HepG2 (cell line): ENCODE measurements at regions not wholly inside any gene's neighbourhood (a gene's known extent, or its start where the extent isn't known, plus 50 kb on each side); places are given as distances from the start of the nearest gene placed in this dataset.
A peak's percentile ranks its signal among the peaks of the same experiment; 100 is the strongest.

ENCODE experiments used
- ATAC-seq: fragments of 200-7000 bp; cut with Tn5 transposase; 3 replicates; pipeline ENCODE4 v1.9.1; 2020; ENCODE audit warnings: mild to moderate bottlenecking, moderate library complexity
- BruUV-seq: library from RNA; stranded (reverse); fragments of 400-500 nt; replicated peaks from 2 replicates; lab custom pipeline; 2021; lab: Mats Ljungman, UMichigan
- CTCF ChIA-PET: fragments of 300-600 bp; formaldehyde crosslinking; extraction: SDS; loops from one replicate; lab custom pipeline; 2021; ENCODE audit warnings: low total read pairs, inconsistent platforms, low intra/inter-chr PET ratio; lab: Yijun Ruan, JAX
- POLR2A ChIA-PET: fragments of 350-600 bp; sonication (Branson Sonifier 250); formaldehyde crosslinking; loops from one replicate; lab custom pipeline; 2020; ENCODE audit warnings: antibody characterized with exemption, inconsistent platforms; lab: Yijun Ruan, JAX
- DNase-seq: peaks from one replicate; pipeline ENCODE4 v3.0.0-alpha.2; 2015; ENCODE audit warnings: low spot score
- FAIRE-seq: peaks from 3 replicates; lab custom pipeline; 2011; peaks lifted over from hg19 to GRCh38; lab: Jason Lieb, UNC
- H2AFZ ChIP-seq: one replicate; pipeline ENCODE4 v1.6.1; 2011; ENCODE audit warnings: low read length, inconsistent platforms
- H3K27ac ChIP-seq: fragments of 300-600 bp; 3 replicates; pipeline ENCODE4 v1.8.0; 2011; ENCODE audit warnings: mixed run types, mild to moderate bottlenecking, mixed read lengths, low read length, inconsistent platforms; ENCODE audit not compliant: insufficient read depth; ENCODE audit errors: extremely low read length
- H3K27me3 ChIP-seq, 2 experiments: fragments of 200-600 bp in 1 of 2; 2 replicates in 1 of 2; 3 replicates in 1 of 2; pipeline versions ENCODE4 v1.6.0 to v1.8.0; 2011; ENCODE audit warnings: low read length in 2 of 2, mild to moderate bottlenecking in 2 of 2, moderate library complexity in 2 of 2, inconsistent platforms in 1 of 2; ENCODE audit not compliant: insufficient read depth in 2 of 2, control insufficient read depth in 1 of 2
- H3K36me3 ChIP-seq, 2 experiments: fragments of 200-600 bp in 1 of 2; replicated peaks in 1 of 2; 2 replicates in 1 of 2; 3 replicates in 1 of 2; pipeline versions ENCODE4 v1.5.1 to v1.8.0; 2011; ENCODE audit warnings: low read length in 2 of 2, inconsistent platforms in 1 of 2; ENCODE audit not compliant: insufficient read depth in 2 of 2, control insufficient read depth in 1 of 2
- H3K4me1 ChIP-seq: 2 replicates; pipeline ENCODE4 v1.5.1; 2012; ENCODE audit warnings: low read length, inconsistent platforms; ENCODE audit not compliant: insufficient read depth
- H3K4me2 ChIP-seq: 2 replicates; pipeline ENCODE4 v1.6.0; 2011; ENCODE audit warnings: low read depth, low read length, inconsistent platforms
- H3K4me3 ChIP-seq, 3 experiments: fragments of 200-600 bp in 1 of 3; sonication (generic), shearing (Covaris generic) in 1 of 3; replicated peaks in 1 of 3; 2 replicates each; pipeline ENCODE4 v1.5.1; 2011 to 2016; ENCODE audit warnings: low read length in 3 of 3, inconsistent platforms in 2 of 3, low read depth in 2 of 3, mild to moderate bottlenecking in 2 of 3, control low read depth in 1 of 3, mixed read lengths in 1 of 3; ENCODE audit not compliant: insufficient read depth in 1 of 3
- H3K79me2 ChIP-seq: one replicate; pipeline ENCODE4 v1.6.1; 2011; ENCODE audit warnings: low read length, inconsistent platforms; ENCODE audit not compliant: insufficient read depth
- H3K9ac ChIP-seq: 2 replicates; pipeline ENCODE4 v1.6.0; 2011; ENCODE audit warnings: mild to moderate bottlenecking, low read depth, low read length, inconsistent platforms; ENCODE audit not compliant: insufficient read depth
- H3K9me3 ChIP-seq: 2 replicates; pipeline ENCODE4 v1.5.1; 2012; ENCODE audit warnings: mild to moderate bottlenecking, low read length
- H4K20me1 ChIP-seq: 2 replicates; pipeline ENCODE4 v1.6.0; 2011; ENCODE audit warnings: inconsistent platforms, mild to moderate bottlenecking, low read length, moderate library complexity; ENCODE audit not compliant: insufficient read depth
- CEBPG ChIP-seq: IDR thresholded peaks from 2 replicates; pipeline ENCODE4 v1.6.1; 2016
- HIVEP1 ChIP-seq: sonication (generic); formaldehyde crosslinking; IDR thresholded peaks from 2 replicates; pipeline ENCODE4 v1.4.0; 2020; ENCODE audit warnings: mild to moderate bottlenecking, missing genetic modification reagents
- MAFF ChIP-seq: IDR thresholded peaks from 2 replicates; pipeline ENCODE4 v1.6.1; 2011; ENCODE audit warnings: low read depth, low read length, improper control_type of control experiment
- MATR3 ChIP-seq: sonication (generic); formaldehyde crosslinking; IDR thresholded peaks from 2 replicates; pipeline ENCODE4 v1.4.0; 2020; ENCODE audit warnings: missing genetic modification reagents
- MYC ChIP-seq: sonication (generic); formaldehyde crosslinking; IDR thresholded peaks from 2 replicates; pipeline ENCODE4 v1.9.0; 2021; ENCODE audit warnings: missing genetic modification reagents, borderline replicate concordance
- SMARCE1 ChIP-seq: fragments of 450-650 bp; IDR thresholded peaks from 2 replicates; pipeline ENCODE4 v1.6.1; 2017; ENCODE audit warnings: borderline replicate concordance
- SP5 ChIP-seq: IDR thresholded peaks from 2 replicates; pipeline ENCODE4 v1.6.1; 2016; ENCODE audit warnings: low read depth, borderline replicate concordance
- WGBS: methylation state at CpG from one replicate; pipeline ENCODE4 v1.1.6; 2017; ENCODE audit warnings: low lambda C conversion rate; 5-methylcytosine and 5-hydroxymethylcytosine counted together
- in situ Hi-C: cut with HindIII; loops from 2 replicates; pipeline ENCODE4 v1.10.0; 2017; ENCODE audit warnings: low pct_unique_long_range_greater_than_20kb; ENCODE audit not compliant: extremely low pct_ligation_motif_present
- intact Hi-C: fragments of 100-400 bp; cut with micrococcal nuclease; formaldehyde crosslinking; loops from one replicate; pipeline ENCODE4 v1.10.0; 2022; ENCODE audit not compliant: unreplicated experiment
- TF ChIP-seq, protein P1 (sequence below): sonication (generic); formaldehyde crosslinking; IDR thresholded peaks from 2 replicates; pipeline ENCODE4 v1.8.0; 2022; ENCODE audit warnings: mild to moderate bottlenecking, missing genetic modification reagents; ENCODE audit not compliant: insufficient replicate concordance
- TF ChIP-seq, protein P2 (sequence below): sonication (generic); formaldehyde crosslinking; IDR thresholded peaks from 2 replicates; pipeline ENCODE4 v1.8.1; 2023; ENCODE audit warnings: mild to moderate bottlenecking, inconsistent platforms, moderate library complexity, missing genetic modification reagents, borderline replicate concordance
- TF ChIP-seq, protein P3 (sequence below), 2 experiments: IDR thresholded peaks; 2 replicates each; pipeline ENCODE4 v1.6.1; 2011 to 2012; ENCODE audit warnings: low read length in 2 of 2, borderline replicate concordance in 1 of 2, low read depth in 1 of 2, mild to moderate bottlenecking in 1 of 2, moderate library complexity in 1 of 2

DNA sequence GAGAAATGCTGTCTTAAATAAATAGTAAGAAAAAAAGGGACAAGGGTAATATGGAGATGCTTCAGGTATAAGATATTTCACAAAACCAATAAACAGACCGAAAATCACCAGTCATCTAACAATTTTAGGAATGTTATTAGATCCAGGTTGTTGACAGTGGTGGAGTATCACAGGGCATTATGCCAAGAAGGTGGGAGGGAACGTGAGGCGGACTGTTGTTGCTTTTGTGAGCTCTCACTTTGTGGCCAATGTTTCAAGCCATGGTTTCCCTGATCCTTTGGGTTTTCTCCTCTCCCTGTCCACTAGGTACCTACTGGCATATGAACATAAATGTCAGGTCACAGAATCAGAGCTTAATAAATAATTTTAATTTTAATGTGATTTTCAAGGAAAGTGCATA, 790.3 kb upstream of the SLITRK1 start:
- 1% methylated on average over 3 of the region's 3 CpGs for WGBS
- FAIRE-seq (no peak), DNase-seq (no peak), ATAC-seq (no peak)
- H3K4me2 ChIP-seq: no peak overlapping the region
- no peak overlapping the region for H3K27ac ChIP-seq
- H4K20me1 ChIP-seq: no peaks in the 10 kb centered on the region
- POLR2A ChIA-PET: no interaction called here
- no peaks in the 10 kb centered on the region for H3K9me3 ChIP-seq
- TF ChIP-seq CEBPG (CRISPR knock-in tag) (no peak), SMARCE1 (no peak), MATR3 (no peak), HIVEP1 (CRISPR knock-in tag) (no peak), MYC (CRISPR knock-in tag) (no peak)
- TF ChIP-seq, protein P1, sequence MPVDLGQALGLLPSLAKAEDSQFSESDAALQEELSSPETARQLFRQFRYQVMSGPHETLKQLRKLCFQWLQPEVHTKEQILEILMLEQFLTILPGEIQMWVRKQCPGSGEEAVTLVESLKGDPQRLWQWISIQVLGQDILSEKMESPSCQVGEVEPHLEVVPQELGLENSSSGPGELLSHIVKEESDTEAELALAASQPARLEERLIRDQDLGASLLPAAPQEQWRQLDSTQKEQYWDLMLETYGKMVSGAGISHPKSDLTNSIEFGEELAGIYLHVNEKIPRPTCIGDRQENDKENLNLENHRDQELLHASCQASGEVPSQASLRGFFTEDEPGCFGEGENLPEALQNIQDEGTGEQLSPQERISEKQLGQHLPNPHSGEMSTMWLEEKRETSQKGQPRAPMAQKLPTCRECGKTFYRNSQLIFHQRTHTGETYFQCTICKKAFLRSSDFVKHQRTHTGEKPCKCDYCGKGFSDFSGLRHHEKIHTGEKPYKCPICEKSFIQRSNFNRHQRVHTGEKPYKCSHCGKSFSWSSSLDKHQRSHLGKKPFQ (CRISPR knock-in tag): no peak
- TF ChIP-seq, protein P2, sequence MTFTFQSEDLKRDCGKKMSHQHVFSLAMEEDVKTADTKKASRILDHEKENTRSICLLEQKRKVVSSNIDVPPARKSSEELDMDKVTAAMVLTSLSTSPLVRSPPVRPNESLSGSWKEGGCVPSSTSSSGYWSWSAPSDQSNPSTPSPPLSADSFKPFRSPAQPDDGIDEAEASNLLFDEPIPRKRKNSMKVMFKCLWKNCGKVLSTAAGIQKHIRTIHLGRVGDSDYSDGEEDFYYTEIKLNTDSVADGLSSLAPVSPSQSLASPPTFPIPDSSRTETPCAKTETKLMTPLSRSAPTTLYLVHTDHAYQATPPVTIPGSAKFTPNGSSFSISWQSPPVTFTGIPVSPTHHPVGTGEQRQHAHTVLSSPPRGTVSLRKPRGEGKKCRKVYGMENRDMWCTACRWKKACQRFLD: no peak
- intact Hi-C loops (no loop called here), in situ Hi-C loops (no loop called here)
- no peak overlapping the region for H3K9ac ChIP-seq
- no peak overlapping the region for H2AFZ ChIP-seq
- H3K27me3 ChIP-seq: no peaks in the 10 kb centered on the region
- H3K4me3 ChIP-seq: no peak overlapping the region
- CTCF ChIA-PET: no interaction called here
- H3K4me1 ChIP-seq: no peaks in the 10 kb centered on the region
- H3K79me2 ChIP-seq: no peaks in the 10 kb centered on the region
- H3K36me3 ChIP-seq: no peaks in the 10 kb centered on the region
- no TSS peak for BruUV-seq

DNA sequence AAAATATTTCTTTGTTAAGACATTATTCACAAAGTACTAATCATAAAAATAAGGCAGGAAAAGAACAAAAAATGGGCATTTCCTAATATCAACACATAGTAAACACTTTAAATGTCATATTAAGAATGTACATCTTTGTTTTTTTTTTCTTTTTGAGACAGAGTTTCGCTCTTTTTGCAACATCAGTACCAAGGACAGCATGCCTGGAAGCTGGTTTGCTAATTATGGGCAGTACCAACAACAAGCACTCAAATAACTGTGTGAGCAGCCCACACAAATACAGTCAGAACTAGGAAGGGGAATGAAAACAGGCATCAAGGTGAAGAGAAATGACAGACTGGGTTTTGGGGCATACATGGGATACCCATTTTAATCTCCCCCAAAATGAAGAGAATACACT, 788.0 kb upstream of the SLITRK1 start:
- in situ Hi-C loops (no loop called here), intact Hi-C loops (no loop called here)
- H3K79me2 ChIP-seq: no peaks in the 10 kb centered on the region
- no peak overlapping the region for H2AFZ ChIP-seq
- no peaks in the 10 kb centered on the region for H3K36me3 ChIP-seq
- no peak for FAIRE-seq
- H3K27ac ChIP-seq: no peak overlapping the region
- H3K4me3 ChIP-seq: no peak overlapping the region
- DNase-seq: no peak
- H3K9me3 ChIP-seq: no peaks in the 10 kb centered on the region
- H3K4me1 ChIP-seq: no peaks in the 10 kb centered on the region
- no TSS peak for BruUV-seq
- no peak overlapping the region for H3K9ac ChIP-seq
- no peak overlapping the region for H3K4me2 ChIP-seq
- ATAC-seq: no peak
- ChIA-PET POLR2A (no interaction called here), CTCF (no interaction called here)
- no peaks in the 10 kb centered on the region for H4K20me1 ChIP-seq
- WGBS: 3% methylated on average over 1 of the region's 1 CpG
- H3K27me3 ChIP-seq: no peaks in the 10 kb centered on the region
- TF ChIP-seq SP5 (CRISPR knock-in tag) (no peak), MAFF (no peak)
- TF ChIP-seq, protein P3, sequence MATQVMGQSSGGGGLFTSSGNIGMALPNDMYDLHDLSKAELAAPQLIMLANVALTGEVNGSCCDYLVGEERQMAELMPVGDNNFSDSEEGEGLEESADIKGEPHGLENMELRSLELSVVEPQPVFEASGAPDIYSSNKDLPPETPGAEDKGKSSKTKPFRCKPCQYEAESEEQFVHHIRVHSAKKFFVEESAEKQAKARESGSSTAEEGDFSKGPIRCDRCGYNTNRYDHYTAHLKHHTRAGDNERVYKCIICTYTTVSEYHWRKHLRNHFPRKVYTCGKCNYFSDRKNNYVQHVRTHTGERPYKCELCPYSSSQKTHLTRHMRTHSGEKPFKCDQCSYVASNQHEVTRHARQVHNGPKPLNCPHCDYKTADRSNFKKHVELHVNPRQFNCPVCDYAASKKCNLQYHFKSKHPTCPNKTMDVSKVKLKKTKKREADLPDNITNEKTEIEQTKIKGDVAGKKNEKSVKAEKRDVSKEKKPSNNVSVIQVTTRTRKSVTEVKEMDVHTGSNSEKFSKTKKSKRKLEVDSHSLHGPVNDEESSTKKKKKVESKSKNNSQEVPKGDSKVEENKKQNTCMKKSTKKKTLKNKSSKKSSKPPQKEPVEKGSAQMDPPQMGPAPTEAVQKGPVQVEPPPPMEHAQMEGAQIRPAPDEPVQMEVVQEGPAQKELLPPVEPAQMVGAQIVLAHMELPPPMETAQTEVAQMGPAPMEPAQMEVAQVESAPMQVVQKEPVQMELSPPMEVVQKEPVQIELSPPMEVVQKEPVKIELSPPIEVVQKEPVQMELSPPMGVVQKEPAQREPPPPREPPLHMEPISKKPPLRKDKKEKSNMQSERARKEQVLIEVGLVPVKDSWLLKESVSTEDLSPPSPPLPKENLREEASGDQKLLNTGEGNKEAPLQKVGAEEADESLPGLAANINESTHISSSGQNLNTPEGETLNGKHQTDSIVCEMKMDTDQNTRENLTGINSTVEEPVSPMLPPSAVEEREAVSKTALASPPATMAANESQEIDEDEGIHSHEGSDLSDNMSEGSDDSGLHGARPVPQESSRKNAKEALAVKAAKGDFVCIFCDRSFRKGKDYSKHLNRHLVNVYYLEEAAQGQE (IDR thresholded peaks at IDR 0.05; ENCODE audit: borderline replicate concordance in 1 of 2, low read depth in 1 of 2, low read length in 2 of 2): peak in 1 of 2 experiments; percentile 70; a peak in 2 of 4 replicates
